SK-N-SH (cell line): ENCODE measurements at regions not wholly inside any gene's neighbourhood (a gene's known extent, or its start where the extent isn't known, plus 50 kb on each side); places are given as distances from the start of the nearest gene placed in this dataset.

Experiments used
- CTCF ChIA-PET: fragments of 300-600, 350-600 bp; formaldehyde crosslinking; extraction: SDS; loops from one replicate; lab custom pipeline; 2021; lab: Yijun Ruan, JAX
- POLR2A ChIA-PET: fragments of 350-600 bp; sonication (Branson Sonifier 250); formaldehyde crosslinking; extraction: SDS; loops from one replicate; lab custom pipeline; 2020; ENCODE audit warnings: antibody characterized with exemption, inconsistent platforms; lab: Yijun Ruan, JAX
- DNase-seq: peaks from one replicate; pipeline ENCODE4 v3.0.0; 2012
- H2AFZ ChIP-seq: fragments of 200-600 bp; sonication (generic); 2 replicates; pipeline ENCODE4 v1.8.1; 2016; ENCODE audit warnings: antibody characterized with exemption, mild to moderate bottlenecking, low read depth
- H3F3A ChIP-seq: fragments of 200-600 bp; sonication (generic); replicated peaks from 2 replicates; pipeline ENCODE3; 2016; ENCODE audit warnings: antibody characterized with exemption, mild to moderate bottlenecking; ENCODE audit not compliant: insufficient read depth
- H3K27ac ChIP-seq, 2 experiments: fragments of 200-500 bp in 1 of 2; fragments of 200-600 bp in 1 of 2; sonication (Bioruptor generic) in 1 of 2; sonication (generic), shearing (Covaris generic) in 1 of 2; 2 replicates each; pipeline versions ENCODE4 v1.5.1 to v1.6.1; 2014 to 2016; ENCODE audit warnings: low read depth in 2 of 2, inconsistent platforms in 1 of 2, low read length in 1 of 2, mild to moderate bottlenecking in 1 of 2, mixed read lengths in 1 of 2
- H3K27me3 ChIP-seq: fragments of 200-600 bp; sonication (generic), shearing (Covaris generic); 2 replicates; pipeline ENCODE4 v1.6.1; 2016; ENCODE audit warnings: mixed run types; ENCODE audit not compliant: insufficient read depth
- H3K36me3 ChIP-seq, 2 experiments: fragments of 200-500 bp in 1 of 2; fragments of 200-600 bp in 1 of 2; sonication (Bioruptor generic) in 1 of 2; sonication (generic) in 1 of 2; replicated peaks in 1 of 2; 2 replicates each; pipeline versions ENCODE3 to v1.5.1; 2014 to 2016; ENCODE audit warnings: low read length in 1 of 2, mild to moderate bottlenecking in 1 of 2; ENCODE audit not compliant: insufficient read depth in 2 of 2, control insufficient read depth in 1 of 2
- H3K4me1 ChIP-seq, 2 experiments: fragments of 200-500 bp in 1 of 2; fragments of 200-600 bp in 1 of 2; sonication (Bioruptor generic) in 1 of 2; sonication (generic), shearing (Covaris generic) in 1 of 2; 2 replicates each; pipeline versions ENCODE4 v1.5.1 to v1.6.1; 2014 to 2016; ENCODE audit warnings: low read depth in 1 of 2, low read length in 1 of 2, mixed run types in 1 of 2; ENCODE audit not compliant: insufficient read depth in 2 of 2, control insufficient read depth in 1 of 2
- H3K4me2 ChIP-seq: fragments of 200-600 bp; sonication (generic), shearing (Covaris generic); 2 replicates; pipeline ENCODE4 v1.6.1; 2017; ENCODE audit warnings: mixed run types
- H3K4me3 ChIP-seq, 2 experiments: fragments of 200-500 bp in 1 of 2; fragments of 200-600 bp in 1 of 2; sonication (Bioruptor generic) in 1 of 2; sonication (generic), shearing (Covaris generic) in 1 of 2; 2 replicates each; pipeline versions ENCODE4 v1.5.1 to v1.8.1; 2014 to 2016; ENCODE audit warnings: low read depth in 2 of 2, inconsistent platforms in 1 of 2, low read length in 1 of 2, mild to moderate bottlenecking in 1 of 2, mixed read lengths in 1 of 2, moderate library complexity in 1 of 2
- H3K79me2 ChIP-seq: fragments of 200-600 bp; sonication (generic); 2 replicates; pipeline ENCODE4 v1.8.1; 2017; ENCODE audit warnings: mild to moderate bottlenecking; ENCODE audit not compliant: insufficient read depth
- H3K9ac ChIP-seq: fragments of 200-600 bp; sonication (generic); 2 replicates; pipeline ENCODE4 v1.6.1; 2017; ENCODE audit warnings: mixed run types
- H3K9me2 ChIP-seq: fragments of 200-600 bp; sonication (generic); 2 replicates; pipeline ENCODE4 v1.6.1; 2017; ENCODE audit warnings: mixed run types
- H3K9me3 ChIP-seq: fragments of 200-600 bp; sonication (generic); 2 replicates; pipeline ENCODE4 v1.6.1; 2017; ENCODE audit warnings: mixed run types, mild to moderate bottlenecking, moderate library complexity
- H4K20me1 ChIP-seq: fragments of 200-600 bp; sonication (generic); 2 replicates; pipeline ENCODE4 v1.6.1; 2017; ENCODE audit warnings: mild to moderate bottlenecking, mixed run types; ENCODE audit not compliant: insufficient read depth
- CHD2 ChIP-seq: fragments of 150-350 bp; IDR thresholded peaks from 2 replicates; pipeline ENCODE4 v1.6.1; 2018; ENCODE audit warnings: low read length; ENCODE audit not compliant: partially characterized antibody
- CTCF ChIP-seq: fragments of 200-600 bp; sonication (generic); IDR thresholded peaks from 2 replicates; pipeline ENCODE4 v1.6.1; 2017; ENCODE audit warnings: antibody characterized with exemption, mild to moderate bottlenecking, moderate library complexity
- ELF1 ChIP-seq: IDR thresholded peaks from 2 replicates; pipeline ENCODE4 v1.4.0; 2012
- EZH2phosphoT487 ChIP-seq: fragments of 200-600 bp; sonication (generic); IDR thresholded peaks from 2 replicates; pipeline ENCODE4 v1.6.1; 2017; ENCODE audit warnings: low read depth, mixed run types, mild to moderate bottlenecking, antibody characterized with exemption, moderate library complexity, borderline replicate concordance
- FOSL2 ChIP-seq: IDR thresholded peaks from 2 replicates; pipeline ENCODE4 v1.4.0; 2012; ENCODE audit warnings: low read depth, mild to moderate bottlenecking, moderate library complexity, borderline replicate concordance
- FOXJ3 ChIP-seq: sonication (generic); formaldehyde crosslinking; IDR thresholded peaks from 2 replicates; pipeline ENCODE4 v1.5.1; 2020; ENCODE audit warnings: mild to moderate bottlenecking, missing genetic modification reagents
- GABPA ChIP-seq: IDR thresholded peaks from 2 replicates; pipeline ENCODE4 v1.4.0; 2012; ENCODE audit warnings: low read depth, mild to moderate bottlenecking
- GATA2 ChIP-seq: sonication (generic); formaldehyde crosslinking; IDR thresholded peaks from 2 replicates; pipeline ENCODE4 v1.5.0; 2020; ENCODE audit warnings: mild to moderate bottlenecking, missing genetic modification reagents
- MAX ChIP-seq: IDR thresholded peaks from 2 replicates; pipeline ENCODE4 v1.4.0; 2012; ENCODE audit warnings: low read depth
- MEF2A ChIP-seq: IDR thresholded peaks from 2 replicates; pipeline ENCODE4 v1.4.0; 2012; ENCODE audit warnings: low read depth, borderline replicate concordance
- MXI1 ChIP-seq: IDR thresholded peaks from 2 replicates; pipeline ENCODE4 v1.6.1; 2012; ENCODE audit warnings: mild to moderate bottlenecking, low read depth, low read length, improper control_type of control experiment
- NRF1 ChIP-seq: IDR thresholded peaks from 2 replicates; pipeline ENCODE4 v1.6.1; 2012; ENCODE audit warnings: low read depth, mild to moderate bottlenecking, low read length
- POLR2AphosphoS5 ChIP-seq: IDR thresholded peaks from 2 replicates; pipeline ENCODE4 v1.6.1; 2012; ENCODE audit warnings: low read depth, low read length
- RAD21 ChIP-seq: IDR thresholded peaks from 2 replicates; pipeline ENCODE4 v1.6.1; 2012; ENCODE audit warnings: mild to moderate bottlenecking, low read length
- RCOR1 ChIP-seq: fragments of 150-350 bp; IDR thresholded peaks from 2 replicates; pipeline ENCODE4 v1.6.1; 2017; ENCODE audit warnings: antibody characterized with exemption, low read length
- REST ChIP-seq: IDR thresholded peaks from 2 replicates; pipeline ENCODE4 v1.6.1; 2012; ENCODE audit warnings: mild to moderate bottlenecking, low read depth, low read length, moderate library complexity
- SIN3A ChIP-seq: IDR thresholded peaks from 2 replicates; pipeline ENCODE4 v1.6.1; 2012; ENCODE audit warnings: low read depth, mild to moderate bottlenecking, low read length, moderate library complexity, borderline replicate concordance
- SMC3 ChIP-seq: IDR thresholded peaks from 2 replicates; pipeline ENCODE4 v1.6.1; 2012; ENCODE audit warnings: low read depth, low read length, improper control_type of control experiment
- TAF1 ChIP-seq: IDR thresholded peaks from 2 replicates; pipeline ENCODE4 v1.6.1; 2012; ENCODE audit warnings: low read depth, mild to moderate bottlenecking, low read length, moderate library complexity, borderline replicate concordance
- TEAD4 ChIP-seq: IDR thresholded peaks from 2 replicates; pipeline ENCODE4 v1.4.0; 2012; ENCODE audit warnings: mild to moderate bottlenecking, borderline replicate concordance; ENCODE audit not compliant: insufficient read depth
- USF1 ChIP-seq: IDR thresholded peaks from 2 replicates; pipeline ENCODE4 v1.4.0; 2012; ENCODE audit warnings: low read depth, borderline replicate concordance
- ZBTB33 ChIP-seq: IDR thresholded peaks from 2 replicates; pipeline ENCODE4 v1.4.0; 2012; ENCODE audit warnings: low read depth, borderline replicate concordance
- WGBS: methylation state at CpG from one replicate; pipeline ENCODE4 v1.1.6; 2017; ENCODE audit warnings: low lambda C conversion rate; 5-methylcytosine and 5-hydroxymethylcytosine counted together

- Histone ChIP-seq H2AFZ (no peak overlapping the region), H3K4me2 (no peak overlapping the region), H3K27ac (no peak overlapping the region), H3K79me2 (no peaks in the 10 kb centered on the region), H3K27me3 (no peaks in the 10 kb centered on the region), H3F3A (no peaks in the 10 kb centered on the region), H3K36me3 (no peaks in the 10 kb centered on the region)
- CTCF ChIA-PET, result interaction anchor here (0.9 kb wide), 1 partner anchor 328 kb away, joined by 3 read pairs; no protein-coding TSS in a partner anchor
- no peak for DNase-seq
- TF ChIP-seq RCOR1 (no peak), MAX (no peak), GATA2 (no peak), MXI1 (no peak), FOXJ3 (CRISPR knock-in tag) (no peak), CTCF (no peak), TEAD4 (no peak), CHD2 (no peak), RAD21 (no peak), MEF2A (no peak), USF1 (no peak), NRF1 (no peak), EZH2phosphoT487 (no peak), SIN3A (no peak), SMC3 (no peak), ELF1 (no peak), FOSL2 (no peak), GABPA (no peak)
- TF ChIP-seq, all 33 proteins: peak for 0
- no peak overlapping the region for H3K4me3 ChIP-seq
- no peaks in the 10 kb centered on the region for H3K9me2 ChIP-seq
- no peak overlapping the region for H3K9ac ChIP-seq
- no peaks in the 10 kb centered on the region for H3K4me1 ChIP-seq
- H4K20me1 ChIP-seq, result no peaks in the 10 kb centered on the region
- POLR2A ChIA-PET, result no interaction called here
- 5% methylated on average over 1 of the region's 1 CpG for WGBS
- H3K9me3 ChIP-seq, result no peaks in the 10 kb centered on the region
These were observed 303.8 kb downstream of the COL12A1 start for GRCh38 chr6:74902089-74902488.

GRCh38 chr6:74901576-74901975, 304.3 kb downstream of the COL12A1 start:
- Histone ChIP-seq H3K4me2 (no peak overlapping the region), H3K27me3 (no peaks in the 10 kb centered on the region), H3K4me3 (no peak overlapping the region), H3K4me1 (no peaks in the 10 kb centered on the region), H3K36me3 (no peaks in the 10 kb centered on the region), H3K27ac (no peak overlapping the region), H4K20me1 (no peaks in the 10 kb centered on the region), H3F3A (no peaks in the 10 kb centered on the region), H3K9me2 (no peaks in the 10 kb centered on the region), H3K9ac (no peak overlapping the region), H2AFZ (no peak overlapping the region), H3K9me3 (no peaks in the 10 kb centered on the region), H3K79me2 (no peaks in the 10 kb centered on the region)
- TF ChIP-seq TAF1 (no peak), ZBTB33 (no peak), REST (no peak), POLR2AphosphoS5 (no peak), MEF2A (no peak)
- no peak for DNase-seq
- CTCF ChIA-PET, result interaction anchor here (0.9 kb wide), 1 partner anchor 327 kb away, joined by 3 read pairs; no protein-coding TSS in a partner anchor
- WGBS, result 0% methylated on average over 3 of the region's 3 CpGs
- POLR2A ChIA-PET, result no interaction called here
